GM13976 (cell line): ENCODE measurements at regions not wholly inside any gene's neighbourhood (a gene's known extent, or its start where the extent isn't known, plus 50 kb on each side); places are given as distances from the start of the nearest gene placed in this dataset.
"Not testable (repeated sequence)": the region's sequence is repeated elsewhere in the genome, so short reads cannot be mapped to it uniquely, and the experiment has no call there.

Experiments used
- DNase-seq: peaks from one replicate; pipeline ENCODE4 v3.0.0; 2012; ENCODE audit warnings: low spot score
- CTCF ChIP-seq: IDR thresholded peaks from 2 replicates; pipeline ENCODE4 v1.5.1; 2012; ENCODE audit warnings: borderline replicate concordance, mild to moderate bottlenecking; ENCODE audit not compliant: insufficient read depth; ENCODE audit errors: extremely low read depth, missing control alignments, control extremely low read depth
- in situ Hi-C: fragments of 300-500 bp; cut with MboI; formaldehyde crosslinking; loops from one replicate; pipeline ENCODE4 v1.12.0; 2022; ENCODE audit warnings: low sequenced_read_pairs, mixed read lengths, inconsistent platforms; ENCODE audit not compliant: unreplicated experiment

DNA sequence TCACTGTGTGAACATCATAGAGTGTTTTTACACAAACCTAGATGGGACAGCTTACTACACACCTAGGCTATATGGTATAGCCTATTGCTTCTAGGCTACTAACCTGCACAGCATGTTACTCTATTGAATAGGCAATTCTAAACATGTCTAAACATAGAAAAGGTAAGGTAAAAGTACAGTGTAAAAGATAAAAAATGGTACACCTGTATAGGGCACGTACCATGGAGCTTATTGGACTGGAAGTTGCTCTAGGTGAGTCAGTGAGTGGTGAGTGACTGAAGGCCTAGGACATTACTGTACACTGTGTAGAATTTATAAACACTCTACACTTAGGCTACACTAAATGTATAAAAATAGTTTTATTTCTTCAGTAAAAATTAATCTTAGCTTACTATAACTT, 182.0 kb upstream of the THSD7A start:
- in situ Hi-C loops, result no loop called here
- DNase-seq, result no peak
- no peak for TF ChIP-seq CTCF

DNA sequence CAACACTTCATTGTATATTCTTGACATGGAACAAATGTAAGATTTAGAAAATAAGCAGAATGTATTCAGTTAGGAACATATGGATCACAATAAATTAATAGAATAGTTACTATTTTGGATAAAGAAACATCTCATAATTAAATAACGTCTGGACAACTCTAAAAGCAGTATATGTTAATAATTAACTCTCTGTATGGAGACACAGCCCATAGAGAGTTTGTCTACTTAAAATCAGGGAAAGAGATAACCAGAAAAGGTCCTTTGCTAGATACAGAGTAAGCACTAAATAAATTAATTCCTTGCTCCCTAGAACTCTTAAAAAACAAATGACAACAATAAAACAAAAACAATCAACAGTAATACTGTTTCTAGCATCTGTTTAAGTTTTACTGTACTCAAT, 184.4 kb upstream of the THSD7A start:
- no peak for DNase-seq
- TF ChIP-seq CTCF, result no peak
- in situ Hi-C loops, result no loop called here

GRCh38 chr7:12017046-12017445, 185.0 kb upstream of the THSD7A start:
- TF ChIP-seq CTCF, result no peak
- no peak for DNase-seq
- in situ Hi-C loops, result no loop called here

GRCh38 chr7:12022011-12022410, 189.1 kb upstream of the TMEM106B start:
- in situ Hi-C loops, DNase-seq: not testable (repeated sequence)

DNA sequence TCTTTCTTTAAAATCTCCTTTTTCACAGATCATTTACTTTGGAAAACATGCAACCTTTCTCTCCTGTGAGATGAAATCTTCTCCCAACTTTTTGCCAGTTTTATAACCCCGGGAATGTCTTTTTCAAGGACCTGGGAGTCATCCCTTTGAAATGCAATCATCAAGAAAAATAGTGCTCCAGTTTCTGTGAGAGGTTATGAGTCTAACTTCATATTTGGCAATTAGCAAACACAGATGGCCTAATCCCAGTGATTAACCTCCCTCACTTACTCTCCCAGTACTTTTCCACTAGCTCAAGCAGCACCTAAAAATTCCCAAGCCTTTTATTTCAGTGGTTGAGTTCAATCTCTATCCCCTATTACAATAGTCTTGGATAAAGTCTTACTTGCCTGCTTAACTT, 185.8 kb upstream of the TMEM106B start:
- no peak for DNase-seq
- no peak for TF ChIP-seq CTCF
- in situ Hi-C loops, result no loop called here

DNA sequence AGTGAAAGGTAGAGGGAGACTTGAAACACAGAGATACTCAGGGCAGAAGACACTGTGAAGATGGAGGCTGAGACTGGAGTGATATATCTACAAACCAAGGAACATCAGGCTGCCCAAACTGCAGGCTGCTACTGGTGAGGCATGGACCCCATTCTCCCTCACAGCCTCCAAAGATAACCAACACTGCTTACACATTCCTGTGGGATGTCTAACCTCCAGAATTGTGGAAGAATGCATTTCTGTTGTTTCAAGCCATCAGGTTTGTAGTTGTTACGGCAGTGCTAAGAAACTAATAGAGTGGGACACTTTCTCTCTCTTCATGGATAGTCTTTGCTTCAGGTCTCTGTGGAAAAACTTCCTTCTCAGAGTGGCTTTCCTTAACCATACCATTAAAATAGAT, 182.6 kb upstream of the TMEM106B start:
- DNase-seq, result no peak
- no peak for TF ChIP-seq CTCF
- in situ Hi-C loops, result no loop called here

DNA sequence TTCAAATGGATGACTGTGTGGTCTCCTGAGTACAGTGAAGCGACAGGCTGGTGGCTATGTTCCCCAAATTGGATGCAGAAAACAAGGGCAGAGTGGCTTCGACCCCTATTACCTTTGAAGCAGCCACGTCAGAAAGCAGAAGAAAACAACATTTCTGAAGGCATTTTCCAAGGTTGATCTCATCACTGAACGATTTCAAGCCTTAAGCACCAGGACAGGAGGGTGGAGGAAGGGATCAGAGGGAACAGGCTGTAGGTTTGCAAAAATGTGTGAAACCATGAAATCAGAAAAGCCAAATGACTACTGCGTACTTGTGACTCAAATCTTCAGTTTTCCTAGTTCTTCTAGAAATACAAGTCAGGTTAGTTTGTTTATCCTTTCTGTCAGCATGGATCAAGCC, 181.0 kb upstream of the TMEM106B start:
- no peak for DNase-seq
- in situ Hi-C loops, result no loop called here
- no peak for TF ChIP-seq CTCF
